ENCODE measurements at regions not wholly inside any gene's neighbourhood (a gene's known extent, or its start where the extent isn't known, plus 50 kb on each side); places are given as distances from the start of the nearest gene placed in this dataset.

DNA sequence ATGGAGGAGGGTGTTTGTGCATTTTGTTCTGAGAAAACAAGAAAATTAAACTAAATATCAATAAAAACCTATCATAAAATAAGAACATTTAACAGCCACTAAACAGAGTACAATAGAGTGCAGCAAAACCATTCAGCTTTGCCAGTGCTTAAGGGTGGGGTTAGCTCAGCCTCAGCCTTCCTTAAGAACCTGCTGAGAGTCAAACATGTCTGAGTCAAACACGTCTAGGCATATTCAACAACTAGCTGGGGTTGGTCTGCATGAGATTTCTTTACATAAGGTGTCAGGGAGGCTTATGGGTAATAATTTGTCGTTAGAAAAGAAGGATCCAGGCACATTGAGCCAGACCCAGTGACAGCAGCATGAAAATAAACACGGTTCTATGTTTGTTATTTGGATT is 298.2 kb downstream of the SP3 start:
- 30% methylated on average over 3 of the region's 3 CpGs for WGBS
- H3K9me3 ChIP-seq: no peaks in the 10 kb centered on the region
- H3K4me3 ChIP-seq: no peak overlapping the region
- H3K27me3 ChIP-seq (replicated peaks; ENCODE audit: insufficient read depth): no peaks in the 10 kb centered on the region
- intact Hi-C loops (cut with DNase I): no loop called here
- no peaks in the 10 kb centered on the region for H3K36me3 ChIP-seq
- H3K4me1 ChIP-seq (replicated peaks): no peaks in the 10 kb centered on the region
- no peak for DNase-seq (ENCODE audit: low spot score)
- no peak overlapping the region for H3K27ac ChIP-seq
- TF ChIP-seq POLR2A (IDR thresholded peaks at IDR 0.05) (no peak), POLR2AphosphoS5 (IDR thresholded peaks at IDR 0.05) (no peak)
- TF ChIP-seq, protein P1, sequence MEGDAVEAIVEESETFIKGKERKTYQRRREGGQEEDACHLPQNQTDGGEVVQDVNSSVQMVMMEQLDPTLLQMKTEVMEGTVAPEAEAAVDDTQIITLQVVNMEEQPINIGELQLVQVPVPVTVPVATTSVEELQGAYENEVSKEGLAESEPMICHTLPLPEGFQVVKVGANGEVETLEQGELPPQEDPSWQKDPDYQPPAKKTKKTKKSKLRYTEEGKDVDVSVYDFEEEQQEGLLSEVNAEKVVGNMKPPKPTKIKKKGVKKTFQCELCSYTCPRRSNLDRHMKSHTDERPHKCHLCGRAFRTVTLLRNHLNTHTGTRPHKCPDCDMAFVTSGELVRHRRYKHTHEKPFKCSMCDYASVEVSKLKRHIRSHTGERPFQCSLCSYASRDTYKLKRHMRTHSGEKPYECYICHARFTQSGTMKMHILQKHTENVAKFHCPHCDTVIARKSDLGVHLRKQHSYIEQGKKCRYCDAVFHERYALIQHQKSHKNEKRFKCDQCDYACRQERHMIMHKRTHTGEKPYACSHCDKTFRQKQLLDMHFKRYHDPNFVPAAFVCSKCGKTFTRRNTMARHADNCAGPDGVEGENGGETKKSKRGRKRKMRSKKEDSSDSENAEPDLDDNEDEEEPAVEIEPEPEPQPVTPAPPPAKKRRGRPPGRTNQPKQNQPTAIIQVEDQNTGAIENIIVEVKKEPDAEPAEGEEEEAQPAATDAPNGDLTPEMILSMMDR (IDR thresholded peaks at IDR 0.05): no peak

DNA sequence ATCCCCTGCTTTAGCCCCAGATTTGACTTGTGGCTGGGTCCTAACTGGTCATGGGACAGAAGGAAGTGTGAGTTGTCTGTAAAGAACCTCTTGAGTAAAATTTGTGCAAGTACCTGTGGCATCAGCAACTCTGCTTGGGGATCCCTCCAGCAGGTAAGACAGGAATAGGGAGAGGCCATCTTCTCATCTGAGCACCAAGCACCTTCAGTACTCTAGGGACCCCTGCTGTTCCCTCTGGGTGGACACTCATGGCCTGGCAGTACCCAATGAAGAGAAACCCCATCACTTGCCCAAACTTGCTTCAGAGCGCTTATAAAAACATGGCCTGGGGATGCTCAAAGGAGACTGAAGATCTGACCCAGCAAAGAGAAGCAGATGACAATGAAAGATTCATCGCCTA is 297.8 kb downstream of the SP3 start:
- no peak overlapping the region for H3K27ac ChIP-seq
- no peaks in the 10 kb centered on the region for H3K27me3 ChIP-seq (replicated peaks; ENCODE audit: insufficient read depth)
- H3K9me3 ChIP-seq: no peaks in the 10 kb centered on the region
- no peaks in the 10 kb centered on the region for H3K4me1 ChIP-seq (replicated peaks)
- intact Hi-C loops (cut with DNase I): no loop called here
- DNase-seq (ENCODE audit: low spot score): no peak
- no peak overlapping the region for H3K4me3 ChIP-seq
- TF ChIP-seq, protein P1 (IDR thresholded peaks at IDR 0.05): no peak
- TF ChIP-seq POLR2AphosphoS5 (IDR thresholded peaks at IDR 0.05) (no peak), POLR2A (IDR thresholded peaks at IDR 0.05) (no peak)
- WGBS: 85% methylated on average over 2 of the region's 2 CpGs
- H3K36me3 ChIP-seq: no peaks in the 10 kb centered on the region

DNA sequence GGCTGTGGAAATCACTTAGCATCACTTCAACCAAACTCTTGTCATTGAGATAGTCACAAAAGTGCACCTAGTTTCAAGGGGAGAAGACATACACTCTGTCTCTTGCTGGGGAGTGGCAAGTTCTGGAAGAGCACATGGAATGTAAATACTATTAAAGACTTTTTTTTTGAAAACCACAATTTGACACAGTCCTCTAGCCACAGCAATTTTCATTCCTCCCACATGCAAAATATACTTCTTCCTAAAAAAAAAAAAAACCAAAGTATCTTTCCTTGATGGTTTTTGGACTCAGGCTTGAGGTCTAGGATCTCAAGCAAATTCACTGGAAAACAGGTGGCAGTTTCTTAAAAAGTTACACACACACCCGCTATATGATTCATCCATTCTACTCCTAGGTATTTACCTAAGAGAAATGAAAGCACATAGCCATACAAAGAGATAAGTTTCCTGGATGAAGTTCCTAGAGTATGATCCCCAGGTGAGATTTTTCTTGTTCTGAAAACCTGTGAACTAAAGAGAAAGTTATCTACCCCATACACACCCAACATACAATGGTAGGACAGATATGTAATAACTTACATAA is 295.8 kb downstream of the SP3 start:
- Histone ChIP-seq H3K36me3 (no peaks in the 10 kb centered on the region), H3K4me3 (no peak overlapping the region), H3K27me3 (replicated peaks; ENCODE audit: insufficient read depth) (no peaks in the 10 kb centered on the region), H3K4me1 (replicated peaks) (no peaks in the 10 kb centered on the region), H3K9me3 (no peaks in the 10 kb centered on the region), H3K27ac (no peak overlapping the region)
- DNase-seq (ENCODE audit: low spot score): no peak
- intact Hi-C loops (cut with DNase I): no loop called here
- WGBS: 86% methylated on average over 1 of the region's 1 CpG
- TF ChIP-seq POLR2AphosphoS5 (IDR thresholded peaks at IDR 0.05): no peak
- TF ChIP-seq, protein P1 (IDR thresholded peaks at IDR 0.05): no peak
- TF ChIP-seq POLR2A (IDR thresholded peaks at IDR 0.05): no peak

DNA sequence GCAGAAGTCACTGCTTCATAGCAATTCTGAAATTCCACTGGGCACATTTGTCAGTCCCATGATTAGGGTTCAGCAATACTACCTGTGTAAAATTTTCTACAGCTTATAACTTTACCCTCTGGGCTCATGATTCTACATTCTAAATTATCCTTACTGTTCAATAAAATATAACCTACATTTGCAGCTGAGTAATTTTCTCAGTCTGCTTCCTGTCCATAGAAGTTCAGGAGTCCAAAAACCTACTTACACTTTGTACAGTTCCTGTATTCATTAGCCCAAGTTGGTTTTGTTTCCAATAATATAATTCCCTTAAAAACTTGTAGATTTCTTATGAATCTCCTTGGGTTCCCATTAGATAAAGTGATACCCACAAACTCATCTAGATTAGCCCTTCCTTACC is 295.3 kb downstream of the SP3 start:
- no peak overlapping the region for H3K4me3 ChIP-seq
- H3K27ac ChIP-seq: no peak overlapping the region
- TF ChIP-seq, protein P1 (IDR thresholded peaks at IDR 0.05): no peak
- TF ChIP-seq POLR2A (IDR thresholded peaks at IDR 0.05) (no peak), POLR2AphosphoS5 (IDR thresholded peaks at IDR 0.05) (no peak)
- H3K4me1 ChIP-seq (replicated peaks): no peaks in the 10 kb centered on the region
- intact Hi-C loops (cut with DNase I): no loop called here
- H3K9me3 ChIP-seq: no peaks in the 10 kb centered on the region
- no peak for DNase-seq (ENCODE audit: low spot score)
- no peaks in the 10 kb centered on the region for H3K36me3 ChIP-seq
- no peaks in the 10 kb centered on the region for H3K27me3 ChIP-seq (replicated peaks; ENCODE audit: insufficient read depth)

DNA sequence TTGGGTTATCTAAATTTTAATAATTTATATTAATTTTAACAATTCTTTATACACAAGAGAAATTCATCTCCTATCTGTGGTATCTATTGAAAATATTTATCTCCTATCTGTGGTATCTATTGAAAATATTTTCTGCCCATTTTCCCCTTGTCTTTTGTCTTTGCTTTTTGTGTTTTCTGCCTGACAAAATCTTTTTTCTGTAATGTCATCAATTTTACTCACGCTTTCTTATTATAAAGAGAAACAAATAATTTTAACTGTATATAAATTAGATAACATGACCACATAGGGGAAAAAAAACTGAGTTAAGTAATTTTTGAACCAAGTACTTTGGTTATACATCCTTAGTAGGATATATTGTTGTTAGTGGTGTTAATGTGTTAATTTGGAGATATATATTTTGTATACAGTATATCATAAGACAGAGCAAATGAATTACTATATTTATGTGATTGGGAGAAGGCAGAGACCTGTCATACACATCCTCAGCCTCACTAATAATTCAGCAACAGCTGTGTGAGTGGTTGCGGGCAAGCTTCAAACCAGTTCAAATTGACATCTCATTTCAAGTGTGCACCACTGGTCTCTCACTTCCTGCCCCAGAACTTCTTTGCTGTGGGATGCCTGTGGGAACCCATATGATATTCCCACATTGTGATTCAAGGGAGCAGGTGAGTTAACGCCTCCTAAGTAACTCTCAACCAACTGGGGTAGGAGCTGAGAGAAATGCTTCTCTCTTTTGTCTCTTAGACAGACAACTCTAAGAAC is 292.4 kb downstream of the SP3 start:
- Histone ChIP-seq H3K36me3 (no peaks in the 10 kb centered on the region), H3K4me1 (replicated peaks) (no peaks in the 10 kb centered on the region), H3K27me3 (replicated peaks; ENCODE audit: insufficient read depth) (no peaks in the 10 kb centered on the region), H3K9me3 (no peaks in the 10 kb centered on the region), H3K27ac (no peak overlapping the region), H3K4me3 (no peak overlapping the region)
- TF ChIP-seq POLR2A (IDR thresholded peaks at IDR 0.05): no peak
- no peak for TF ChIP-seq POLR2AphosphoS5 (IDR thresholded peaks at IDR 0.05)
- TF ChIP-seq, protein P1 (IDR thresholded peaks at IDR 0.05): no peak
- DNase-seq (ENCODE audit: low spot score): no peak
- 96% methylated on average over 3 of the region's 3 CpGs for WGBS
- intact Hi-C loops (cut with DNase I): no loop called here

All from prostate gland (tissue), 2 donors.